ENCODE measurements at regions not wholly inside any gene's neighbourhood (a gene's known extent, or its start where the extent isn't known, plus 50 kb on each side); places are given as distances from the start of the nearest gene placed in this dataset.

DNA sequence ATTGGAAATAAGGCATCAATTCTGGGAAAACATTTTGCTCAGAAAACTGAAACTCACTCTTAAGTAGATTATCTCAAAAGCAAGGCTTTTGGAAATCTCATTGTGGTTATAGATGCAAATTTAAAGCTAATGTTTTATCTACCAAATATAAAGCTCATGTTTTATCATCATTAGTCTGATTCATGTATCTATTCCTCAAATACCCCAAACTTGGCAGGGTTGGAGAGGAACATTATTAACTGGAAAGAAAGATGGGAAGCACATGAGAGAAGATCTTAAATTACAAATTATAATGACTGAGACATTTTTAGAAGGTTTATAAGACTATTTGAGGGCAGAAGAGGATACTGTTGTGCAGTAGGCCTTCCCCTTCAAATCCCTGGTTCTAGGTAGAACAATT lies 137.3 kb upstream of the TGFBR2 start:
- TF ChIP-seq, protein P1, sequence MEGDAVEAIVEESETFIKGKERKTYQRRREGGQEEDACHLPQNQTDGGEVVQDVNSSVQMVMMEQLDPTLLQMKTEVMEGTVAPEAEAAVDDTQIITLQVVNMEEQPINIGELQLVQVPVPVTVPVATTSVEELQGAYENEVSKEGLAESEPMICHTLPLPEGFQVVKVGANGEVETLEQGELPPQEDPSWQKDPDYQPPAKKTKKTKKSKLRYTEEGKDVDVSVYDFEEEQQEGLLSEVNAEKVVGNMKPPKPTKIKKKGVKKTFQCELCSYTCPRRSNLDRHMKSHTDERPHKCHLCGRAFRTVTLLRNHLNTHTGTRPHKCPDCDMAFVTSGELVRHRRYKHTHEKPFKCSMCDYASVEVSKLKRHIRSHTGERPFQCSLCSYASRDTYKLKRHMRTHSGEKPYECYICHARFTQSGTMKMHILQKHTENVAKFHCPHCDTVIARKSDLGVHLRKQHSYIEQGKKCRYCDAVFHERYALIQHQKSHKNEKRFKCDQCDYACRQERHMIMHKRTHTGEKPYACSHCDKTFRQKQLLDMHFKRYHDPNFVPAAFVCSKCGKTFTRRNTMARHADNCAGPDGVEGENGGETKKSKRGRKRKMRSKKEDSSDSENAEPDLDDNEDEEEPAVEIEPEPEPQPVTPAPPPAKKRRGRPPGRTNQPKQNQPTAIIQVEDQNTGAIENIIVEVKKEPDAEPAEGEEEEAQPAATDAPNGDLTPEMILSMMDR (IDR thresholded peaks at IDR 0.05; ENCODE audit: poor library complexity, severe bottlenecking) = no peak
- no peak for TF ChIP-seq EZH2 (IDR thresholded peaks at IDR 0.05; ENCODE audit: borderline replicate concordance, insufficient read depth, low read length, poor library complexity, severe bottlenecking)
- TF ChIP-seq POLR2AphosphoS5 (IDR thresholded peaks at IDR 0.05) = no peak

Measured in neural cell (in vitro differentiated cells).